ENCODE measurements at regions not wholly inside any gene's neighbourhood (a gene's known extent, or its start where the extent isn't known, plus 50 kb on each side); places are given as distances from the start of the nearest gene placed in this dataset.

- Histone ChIP-seq H3K4me3 (ENCODE audit: low read length) (no peak overlapping the region), H3K36me3 (replicated peaks; ENCODE audit: insufficient read depth, low read length) (no peaks in the 10 kb centered on the region), H3K9me3 (replicated peaks; ENCODE audit: insufficient read depth, low read length) (no peaks in the 10 kb centered on the region), H3K9ac (ENCODE audit: low read length) (no peak overlapping the region), H3K4me2 (ENCODE audit: low read depth, low read length) (no peak overlapping the region), H4K20me1 (ENCODE audit: insufficient read depth, low read length) (no peaks in the 10 kb centered on the region), H2AFZ (ENCODE audit: low read length) (no peak overlapping the region), H3K9me2 (replicated peaks; ENCODE audit: insufficient read depth, low read length) (no peaks in the 10 kb centered on the region), H3K4me1 (ENCODE audit: low read length) (no peaks in the 10 kb centered on the region), H3K27ac (ENCODE audit: low read length) (no peak overlapping the region), H3K79me2 (ENCODE audit: low read length) (no peaks in the 10 kb centered on the region), H3K27me3 (replicated peaks; ENCODE audit: insufficient read depth, low read length) (no peaks in the 10 kb centered on the region), H3F3A (ENCODE audit: insufficient read depth, low read length) (no peaks in the 10 kb centered on the region)
- TF ChIP-seq EZH2phosphoT487 (IDR thresholded peaks at IDR 0.05; ENCODE audit: low read length), result no peak
- TF ChIP-seq, protein P1, sequence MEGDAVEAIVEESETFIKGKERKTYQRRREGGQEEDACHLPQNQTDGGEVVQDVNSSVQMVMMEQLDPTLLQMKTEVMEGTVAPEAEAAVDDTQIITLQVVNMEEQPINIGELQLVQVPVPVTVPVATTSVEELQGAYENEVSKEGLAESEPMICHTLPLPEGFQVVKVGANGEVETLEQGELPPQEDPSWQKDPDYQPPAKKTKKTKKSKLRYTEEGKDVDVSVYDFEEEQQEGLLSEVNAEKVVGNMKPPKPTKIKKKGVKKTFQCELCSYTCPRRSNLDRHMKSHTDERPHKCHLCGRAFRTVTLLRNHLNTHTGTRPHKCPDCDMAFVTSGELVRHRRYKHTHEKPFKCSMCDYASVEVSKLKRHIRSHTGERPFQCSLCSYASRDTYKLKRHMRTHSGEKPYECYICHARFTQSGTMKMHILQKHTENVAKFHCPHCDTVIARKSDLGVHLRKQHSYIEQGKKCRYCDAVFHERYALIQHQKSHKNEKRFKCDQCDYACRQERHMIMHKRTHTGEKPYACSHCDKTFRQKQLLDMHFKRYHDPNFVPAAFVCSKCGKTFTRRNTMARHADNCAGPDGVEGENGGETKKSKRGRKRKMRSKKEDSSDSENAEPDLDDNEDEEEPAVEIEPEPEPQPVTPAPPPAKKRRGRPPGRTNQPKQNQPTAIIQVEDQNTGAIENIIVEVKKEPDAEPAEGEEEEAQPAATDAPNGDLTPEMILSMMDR (IDR thresholded peaks at IDR 0.05; ENCODE audit: low read length), result no peak
- no peak for TF ChIP-seq EZH2 (optimal IDR thresholded peaks at IDR 0.05; ENCODE audit: low read depth, low read length)
- no peak for DNase-seq
Measured at GRCh38 chr20:7087803-7088202, 320.3 kb downstream of the BMP2 start.

DNA sequence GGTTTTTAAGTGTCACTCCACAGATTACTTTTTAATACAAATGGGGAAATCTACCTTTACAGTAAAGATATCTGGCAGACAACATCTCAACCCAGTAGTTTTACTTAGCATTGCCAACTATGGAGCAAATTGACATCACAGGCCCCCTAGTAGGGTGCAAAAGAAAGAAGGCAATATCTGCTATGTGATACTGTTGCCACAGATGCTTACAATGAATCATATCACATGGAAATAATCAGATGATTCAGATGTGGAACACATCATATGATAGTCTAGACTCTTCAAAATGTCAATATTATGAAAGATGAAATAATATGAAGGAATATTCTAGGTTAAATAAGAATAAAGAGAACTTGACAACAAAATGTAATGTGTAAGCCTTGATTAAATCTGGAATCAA, 322.5 kb downstream of the BMP2 start:
- H3K27me3 ChIP-seq (replicated peaks; ENCODE audit: insufficient read depth, low read length), result no peaks in the 10 kb centered on the region
- no peaks in the 10 kb centered on the region for H3K4me1 ChIP-seq (ENCODE audit: low read length)
- no peaks in the 10 kb centered on the region for H3K79me2 ChIP-seq (ENCODE audit: low read length)
- H2AFZ ChIP-seq (ENCODE audit: low read length), result no peak overlapping the region
- no peaks in the 10 kb centered on the region for H3K36me3 ChIP-seq (replicated peaks; ENCODE audit: insufficient read depth, low read length)
- no peak overlapping the region for H3K4me3 ChIP-seq (ENCODE audit: low read length)
- no peak for DNase-seq
- H4K20me1 ChIP-seq (ENCODE audit: insufficient read depth, low read length), result no peaks in the 10 kb centered on the region
- TF ChIP-seq EZH2 (optimal IDR thresholded peaks at IDR 0.05; ENCODE audit: low read depth, low read length) (no peak), EZH2phosphoT487 (IDR thresholded peaks at IDR 0.05; ENCODE audit: low read length) (no peak)
- TF ChIP-seq, protein P1 (IDR thresholded peaks at IDR 0.05; ENCODE audit: low read length), result no peak
- H3K9me3 ChIP-seq (replicated peaks; ENCODE audit: insufficient read depth, low read length), result no peaks in the 10 kb centered on the region
- no peak overlapping the region for H3K27ac ChIP-seq (ENCODE audit: low read length)
- H3F3A ChIP-seq (ENCODE audit: insufficient read depth, low read length), result no peaks in the 10 kb centered on the region
- no peak overlapping the region for H3K9ac ChIP-seq (ENCODE audit: low read length)
- H3K4me2 ChIP-seq (ENCODE audit: low read depth, low read length), result no peak overlapping the region
- H3K9me2 ChIP-seq (replicated peaks; ENCODE audit: insufficient read depth, low read length), result no peaks in the 10 kb centered on the region

DNA sequence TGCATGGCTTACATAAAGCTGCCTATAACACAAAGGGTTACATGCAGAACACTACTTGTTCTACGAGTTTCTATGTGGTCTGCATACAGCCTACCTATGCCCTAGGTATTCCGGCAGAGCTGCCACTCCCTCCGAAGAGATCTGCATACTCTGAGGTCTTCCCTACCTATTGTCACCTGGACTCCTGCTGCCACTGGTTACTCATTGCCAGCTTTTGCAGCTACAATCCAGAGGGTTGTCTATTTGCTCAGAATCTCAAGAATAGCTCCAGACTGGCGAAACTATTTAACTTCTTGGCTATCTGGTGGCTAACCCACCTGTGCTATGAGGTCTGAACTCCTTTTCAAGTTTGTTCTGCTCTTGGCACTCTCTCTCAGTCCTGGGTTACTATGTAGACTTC, 323.3 kb downstream of the BMP2 start:
- H3K79me2 ChIP-seq (ENCODE audit: low read length), result no peaks in the 10 kb centered on the region
- H3F3A ChIP-seq (ENCODE audit: insufficient read depth, low read length), result no peaks in the 10 kb centered on the region
- no peak overlapping the region for H3K27ac ChIP-seq (ENCODE audit: low read length)
- H3K9me2 ChIP-seq (replicated peaks; ENCODE audit: insufficient read depth, low read length), result no peaks in the 10 kb centered on the region
- TF ChIP-seq, protein P1 (IDR thresholded peaks at IDR 0.05; ENCODE audit: low read length), result no peak
- TF ChIP-seq EZH2phosphoT487 (IDR thresholded peaks at IDR 0.05; ENCODE audit: low read length) (no peak), EZH2 (optimal IDR thresholded peaks at IDR 0.05; ENCODE audit: low read depth, low read length) (no peak)
- no peak for DNase-seq
- no peaks in the 10 kb centered on the region for H3K9me3 ChIP-seq (replicated peaks; ENCODE audit: insufficient read depth, low read length)
- no peaks in the 10 kb centered on the region for H3K27me3 ChIP-seq (replicated peaks; ENCODE audit: insufficient read depth, low read length)
- no peak overlapping the region for H2AFZ ChIP-seq (ENCODE audit: low read length)
- no peak overlapping the region for H3K9ac ChIP-seq (ENCODE audit: low read length)
- no peaks in the 10 kb centered on the region for H3K36me3 ChIP-seq (replicated peaks; ENCODE audit: insufficient read depth, low read length)
- no peak overlapping the region for H3K4me2 ChIP-seq (ENCODE audit: low read depth, low read length)
- no peaks in the 10 kb centered on the region for H3K4me1 ChIP-seq (ENCODE audit: low read length)
- H3K4me3 ChIP-seq (ENCODE audit: low read length), result no peak overlapping the region
- H4K20me1 ChIP-seq (ENCODE audit: insufficient read depth, low read length), result no peaks in the 10 kb centered on the region
